ENCODE measurements at regions not wholly inside any gene's neighbourhood (a gene's known extent, or its start where the extent isn't known, plus 50 kb on each side); places are given as distances from the start of the nearest gene placed in this dataset.

GRCh38 chr3:66642019-66642418, 141.2 kb upstream of the LRIG1 start:
- TF ChIP-seq POLR2A (IDR thresholded peaks at IDR 0.05) (no peak), CTCF (IDR thresholded peaks at IDR 0.05) (no peak)
